GM18873 (cell line): ENCODE measurements at regions not wholly inside any gene's neighbourhood (a gene's known extent, or its start where the extent isn't known, plus 50 kb on each side); places are given as distances from the start of the nearest gene placed in this dataset.
"Not testable (repeated sequence)": the region's sequence is repeated elsewhere in the genome, so short reads cannot be mapped to it uniquely, and the experiment has no call there.

Experiments used
- ATAC-seq: cut with Tn5 transposase; IDR thresholded peaks from one replicate; pipeline ENCODE4 v1.9.1; 2021; ENCODE audit warnings: mild to moderate bottlenecking, moderate library complexity, moderate number of reproducible peaks; ENCODE audit not compliant: unreplicated experiment, low FRiP score

DNA sequence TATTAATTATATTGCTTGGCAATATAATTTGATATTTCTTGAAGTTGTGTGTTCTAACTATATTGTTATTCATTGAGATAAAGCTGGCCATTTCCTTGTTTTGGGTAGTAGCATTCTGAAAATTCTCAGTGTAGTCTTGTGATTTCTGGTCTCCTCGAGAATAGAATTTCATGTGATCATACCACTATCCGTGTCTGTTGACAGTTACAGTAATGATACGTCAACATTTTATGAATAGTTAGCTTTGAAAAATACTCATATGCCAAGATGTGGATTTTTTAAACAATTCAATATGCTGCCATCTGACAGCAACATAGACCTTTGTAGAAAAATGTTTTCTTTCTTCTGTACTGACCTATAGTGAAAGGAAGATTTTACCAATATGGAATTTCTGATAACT is 723.7 kb upstream of the SLC35B3 start:
- no peak for ATAC-seq

GRCh38 chr6:9155836-9156235 is 720.5 kb upstream of the SLC35B3 start:
- no peak for ATAC-seq

DNA sequence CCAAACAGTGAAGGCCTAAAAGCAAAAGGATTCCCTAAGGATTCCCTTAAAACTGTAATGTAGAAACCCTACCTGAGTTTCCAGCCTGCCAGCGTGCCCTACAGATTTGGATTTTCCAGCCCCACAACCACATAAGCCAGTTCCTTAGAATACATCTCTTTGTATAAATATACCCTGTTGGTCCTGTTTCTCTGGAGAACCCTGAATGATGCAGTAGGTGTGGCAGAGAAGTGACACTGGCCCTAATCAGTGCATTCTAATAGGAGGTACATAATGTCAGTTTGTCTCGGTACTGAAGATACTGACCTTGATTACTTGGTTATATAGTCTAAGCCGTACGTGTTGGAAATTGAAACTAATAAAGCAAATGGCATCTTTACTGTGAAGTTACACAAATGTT is 707.8 kb upstream of the SLC35B3 start:
- ATAC-seq, result no peak

- ATAC-seq, result no peak
These were observed 705.7 kb upstream of the SLC35B3 start for GRCh38 chr6:9140951-9141460.

GRCh38 chr6:9140172-9140571 is 704.8 kb upstream of the SLC35B3 start:
- ATAC-seq, result no peak

DNA sequence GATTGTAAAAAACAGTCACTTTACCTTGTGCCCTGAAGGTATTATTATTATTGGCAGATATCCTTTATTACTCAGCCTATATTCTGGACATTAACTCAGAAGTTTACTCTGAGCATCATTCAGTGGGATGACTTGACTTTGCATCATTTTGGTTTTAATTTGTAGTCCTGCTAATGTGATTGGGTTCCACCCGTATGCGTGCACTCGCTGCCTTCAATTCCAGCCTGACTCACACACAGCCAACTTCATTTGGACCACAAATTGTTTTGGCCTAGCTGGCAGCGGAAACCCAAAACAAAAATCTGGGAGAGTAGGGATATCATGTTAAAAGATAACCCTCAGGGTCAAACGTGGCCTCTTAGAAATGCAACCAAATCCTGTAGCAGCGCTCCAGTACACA is 704.4 kb upstream of the SLC35B3 start:
- no peak for ATAC-seq

- no peak for ATAC-seq
These were observed 703.6 kb upstream of the SLC35B3 start for GRCh38 chr6:9138936-9139335.

DNA sequence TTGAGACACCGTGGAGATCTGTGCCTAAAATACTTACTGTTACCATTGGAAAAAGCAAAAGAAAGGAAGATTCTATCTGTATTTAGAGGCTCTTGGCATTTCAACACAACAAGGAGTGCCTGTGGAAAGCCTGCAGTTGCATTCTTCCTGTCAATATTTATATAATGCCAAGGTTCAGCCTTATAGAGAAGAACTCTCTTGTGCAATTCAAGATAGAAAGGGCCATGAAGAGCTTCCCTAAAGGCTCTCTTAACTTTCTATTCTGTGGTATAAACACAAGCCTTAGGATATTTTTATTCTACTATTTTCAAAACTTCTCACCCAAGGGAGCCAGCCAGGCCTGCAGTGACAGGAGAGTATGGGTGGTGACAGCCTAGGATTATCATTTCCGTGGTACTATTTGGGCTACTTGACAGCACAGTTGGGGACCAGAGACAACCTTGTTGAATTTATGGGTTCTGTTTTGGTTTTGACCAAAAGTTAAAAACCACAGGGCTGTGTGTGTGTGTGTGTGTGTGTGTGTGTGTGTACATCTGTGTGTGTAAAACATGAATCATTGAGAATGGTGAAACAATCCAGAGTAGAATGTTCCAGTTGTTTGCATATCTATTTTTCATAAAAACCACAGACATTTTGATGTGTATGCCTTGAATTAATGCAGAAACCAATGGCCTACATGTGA is 700.9 kb upstream of the SLC35B3 start:
- ATAC-seq, result no peak

DNA sequence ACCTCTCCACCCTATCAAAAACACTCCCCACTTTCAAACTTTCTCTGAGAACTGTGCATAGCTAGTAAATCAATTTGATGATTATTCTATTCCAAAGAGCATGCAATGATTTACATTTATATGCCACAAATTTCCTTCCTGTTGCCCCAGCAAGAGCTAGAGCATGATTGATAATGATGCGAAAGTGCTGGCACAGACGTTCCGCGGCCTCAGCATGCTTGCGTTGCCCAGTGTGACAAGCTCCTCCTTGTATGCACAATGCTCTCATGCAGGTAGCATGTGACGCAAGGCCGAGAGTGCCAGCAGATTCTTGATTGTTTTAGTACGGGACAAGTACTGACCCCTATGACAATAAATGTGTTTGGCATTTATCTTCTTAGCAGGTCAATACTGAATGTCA is 696.3 kb upstream of the SLC35B3 start:
- no peak for ATAC-seq

DNA sequence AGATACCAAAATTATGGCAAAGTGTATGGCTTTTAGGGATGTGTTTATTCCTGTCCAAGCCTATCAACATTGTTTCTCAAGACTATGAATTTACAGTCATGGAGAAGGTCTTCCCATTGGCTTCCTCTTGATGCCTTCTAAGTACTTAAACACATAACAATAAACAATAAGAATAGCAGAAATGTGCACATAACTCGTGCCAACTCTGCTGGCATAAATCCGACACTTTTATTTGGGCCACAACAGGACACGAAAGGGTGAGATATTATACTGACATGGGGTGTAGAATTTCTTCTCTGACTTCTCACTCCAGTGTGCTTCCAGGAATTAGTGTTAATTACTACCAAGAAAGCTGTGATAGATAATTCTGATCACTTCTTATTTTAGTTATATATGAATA is 695.9 kb upstream of the SLC35B3 start:
- ATAC-seq, result no peak

- no peak for ATAC-seq
These were observed 693.6 kb upstream of the SLC35B3 start for GRCh38 chr6:9128970-9129369.

DNA sequence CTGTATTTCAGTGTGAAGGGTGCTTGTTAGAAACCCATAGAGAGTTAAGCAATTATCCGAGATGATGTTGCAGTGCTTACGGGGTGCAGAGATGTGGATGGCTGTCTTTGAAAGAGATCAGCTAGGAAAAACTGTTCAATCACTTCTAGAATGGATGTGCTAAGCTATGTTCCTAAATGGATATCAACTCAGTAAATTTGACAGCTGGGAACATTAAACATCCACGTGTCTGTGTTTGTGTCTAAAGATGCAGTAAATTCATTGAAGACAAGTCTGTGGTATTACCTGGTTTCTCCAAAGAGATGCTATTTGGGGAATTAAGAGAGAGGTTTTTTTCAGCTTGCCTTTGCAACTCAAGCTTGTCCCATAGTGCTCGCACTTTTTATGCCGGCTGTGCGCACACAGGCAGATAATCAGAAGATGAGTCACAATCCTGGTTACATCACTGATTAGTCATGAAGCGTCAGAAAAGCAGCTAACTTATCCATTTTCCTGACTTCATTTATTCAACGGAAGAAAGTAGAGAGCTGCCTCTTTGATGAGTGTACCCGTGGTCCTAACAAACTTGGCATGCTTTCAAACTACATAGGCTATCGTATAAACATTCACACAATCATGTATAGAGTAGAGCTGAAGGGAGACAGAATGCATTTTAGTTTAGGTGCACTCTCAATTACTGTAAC is 691.7 kb upstream of the SLC35B3 start:
- no peak for ATAC-seq

GRCh38 chr6:9126034-9126433 is 690.7 kb upstream of the SLC35B3 start:
- not testable (repeated sequence) for ATAC-seq

DNA sequence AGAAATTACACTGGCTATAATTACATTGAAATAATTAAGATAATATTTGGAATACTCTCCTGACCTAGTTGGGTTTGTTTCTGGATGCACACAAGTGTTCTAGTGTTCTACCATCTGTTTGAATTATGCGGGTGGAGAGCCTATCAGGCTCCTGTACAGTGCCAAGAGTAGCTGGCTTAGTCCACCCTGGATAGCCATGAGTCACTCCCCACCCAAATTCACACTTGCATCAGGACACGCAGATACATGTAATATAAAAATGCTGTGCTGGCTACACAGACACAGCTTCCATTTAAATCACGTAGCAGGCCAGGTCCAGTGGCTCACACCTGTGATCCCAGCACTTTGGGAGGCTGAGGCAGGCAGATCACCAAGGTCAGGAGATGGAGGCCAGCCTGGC is 686.2 kb upstream of the SLC35B3 start:
- ATAC-seq, result no peak

DNA sequence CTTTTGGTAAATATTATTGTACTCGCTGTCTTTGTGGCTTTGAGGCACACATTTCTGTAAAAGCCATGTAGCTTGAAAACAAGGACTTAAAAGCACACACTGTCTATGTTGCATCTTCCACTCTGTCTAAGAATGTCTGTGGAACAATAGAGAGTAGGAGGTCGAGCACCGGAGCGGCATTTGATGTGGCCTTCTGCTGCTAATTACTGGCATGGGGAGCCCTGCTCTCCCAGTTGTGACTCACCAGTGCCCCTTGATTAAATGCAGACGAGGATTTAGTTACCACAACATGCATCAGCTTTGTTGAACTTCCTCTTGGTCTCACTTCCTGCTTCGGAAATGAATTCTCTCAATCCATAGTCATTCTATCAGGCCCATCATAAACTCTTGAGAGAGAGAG is 680.7 kb upstream of the SLC35B3 start:
- ATAC-seq, result no peak

DNA sequence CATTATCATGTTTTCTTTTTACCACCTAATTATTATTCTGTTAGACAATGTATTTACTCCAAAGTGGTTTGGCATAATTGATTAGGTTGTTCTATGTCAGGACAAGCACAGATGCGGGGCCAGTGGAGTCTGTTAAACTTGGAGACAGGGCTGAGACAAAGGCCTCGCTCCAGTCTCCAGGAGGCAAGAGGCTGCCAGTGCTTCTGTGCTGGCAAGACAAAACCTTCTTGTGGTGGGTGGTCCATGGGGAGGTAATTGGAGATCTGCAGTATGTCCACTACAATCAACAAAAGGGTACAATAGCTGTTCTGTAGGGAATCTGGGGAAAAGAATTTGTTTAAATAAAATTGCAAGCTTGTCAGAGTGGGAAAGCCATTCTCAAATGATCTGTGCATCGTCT is 677.2 kb upstream of the SLC35B3 start:
- ATAC-seq, result no peak

DNA sequence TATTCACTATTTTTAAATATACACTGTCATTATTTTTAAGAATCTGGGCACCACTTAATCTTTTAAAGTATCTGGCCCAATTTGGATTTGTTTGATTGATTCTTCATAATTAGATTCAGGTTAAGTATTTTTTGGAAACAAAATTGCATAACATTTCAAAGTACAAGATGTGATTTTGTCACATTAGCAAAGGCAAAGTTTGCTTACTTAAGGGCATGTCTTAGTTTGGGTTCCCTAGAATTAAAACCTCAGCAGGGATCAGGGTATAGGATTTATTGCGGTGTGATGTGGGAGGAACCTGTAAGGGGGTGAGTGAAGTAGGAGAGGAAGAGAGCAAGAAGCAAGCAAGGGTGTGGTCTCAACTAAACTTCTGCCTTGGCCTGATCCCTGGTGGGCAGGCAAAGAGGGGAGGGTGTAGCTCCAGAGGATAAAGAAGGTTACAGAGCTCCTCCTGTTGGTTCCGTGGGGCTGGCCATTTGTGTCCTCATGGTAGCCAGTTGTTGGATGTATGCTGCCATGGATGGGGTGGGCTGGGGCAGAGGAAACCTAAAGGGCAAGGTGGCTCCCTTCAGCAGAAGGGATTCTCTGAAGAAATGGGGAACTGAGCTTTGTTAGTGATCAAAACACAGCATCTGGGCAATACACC is 668.7 kb upstream of the SLC35B3 start:
- no peak for ATAC-seq

DNA sequence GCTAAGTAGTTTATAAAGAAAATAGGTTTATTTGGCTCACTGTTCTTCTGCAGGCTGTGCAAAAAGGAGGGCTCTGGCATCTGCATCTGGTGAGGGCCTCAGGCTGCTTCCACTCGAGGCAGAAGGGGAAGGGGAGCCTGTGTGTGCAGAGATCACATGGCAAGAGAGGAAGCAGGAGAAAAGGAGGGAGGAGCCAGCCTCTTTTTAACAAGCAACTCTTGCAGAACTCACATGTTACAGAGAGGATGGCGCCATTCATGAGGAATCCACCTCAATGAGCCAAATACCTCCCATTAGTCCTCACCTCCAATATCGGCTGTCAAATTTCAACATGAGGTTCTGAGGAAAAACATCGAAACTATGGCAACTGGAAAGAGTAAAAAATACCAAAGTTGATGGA is 666.6 kb upstream of the SLC35B3 start:
- ATAC-seq, result no peak

DNA sequence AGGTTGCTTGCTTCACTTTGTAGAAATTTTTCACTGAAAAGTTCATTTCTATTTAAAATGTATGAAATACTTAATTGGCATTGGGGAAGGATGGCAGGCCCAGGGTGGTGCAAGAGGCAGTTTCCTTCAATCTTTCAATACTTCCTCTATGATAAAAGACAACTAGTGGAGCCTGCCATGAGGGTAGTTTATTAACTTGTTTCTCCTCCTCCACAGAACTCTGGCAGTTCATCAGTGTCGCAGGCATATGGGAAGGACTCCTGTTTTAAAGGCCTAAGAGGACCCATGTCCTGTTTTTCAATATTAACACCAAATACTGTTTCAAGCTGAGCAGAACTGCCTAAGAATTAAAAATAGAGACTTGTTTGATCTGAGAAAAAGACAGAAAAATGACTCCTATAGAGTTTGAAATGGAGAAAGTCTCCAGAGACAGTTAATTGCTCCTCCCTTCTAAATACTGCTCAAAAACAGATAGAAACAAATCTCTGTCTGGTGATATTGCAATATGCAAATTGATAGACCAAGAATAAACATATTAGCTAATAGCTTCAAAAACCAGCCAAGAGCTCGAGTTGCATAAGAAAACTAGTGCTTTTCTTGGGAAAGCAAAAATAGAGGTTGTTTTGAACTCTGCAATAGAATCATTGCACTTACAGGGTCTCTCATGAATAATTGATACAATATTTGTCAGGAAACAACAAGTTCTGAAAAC is 665.7 kb upstream of the SLC35B3 start:
- ATAC-seq, result no peak

- ATAC-seq, result no peak
These were observed 660.4 kb upstream of the SLC35B3 start for GRCh38 chr6:9095729-9096128.

DNA sequence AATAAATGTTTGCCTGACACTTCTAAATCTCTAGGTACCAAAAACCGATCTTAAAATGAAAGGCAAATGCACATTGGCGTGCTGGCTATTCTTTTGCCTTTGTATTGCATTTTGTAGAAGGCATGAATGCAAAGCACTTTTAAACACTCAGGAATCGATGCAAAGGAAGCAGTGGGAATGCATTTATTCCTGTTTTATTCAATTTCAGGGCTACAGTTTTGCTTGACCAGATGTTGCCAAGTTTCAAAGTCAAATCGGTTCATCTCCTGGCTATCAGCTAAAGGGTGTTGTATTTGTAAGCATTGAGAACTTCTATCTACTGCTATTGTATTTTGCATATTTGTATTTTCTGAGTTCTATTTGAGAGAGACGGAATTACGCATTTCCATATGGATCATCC is 659.8 kb upstream of the SLC35B3 start:
- no peak for ATAC-seq
